CD14-positive monocyte (primary cell): ENCODE measurements at regions not wholly inside any gene's neighbourhood (a gene's known extent, or its start where the extent isn't known, plus 50 kb on each side); places are given as distances from the start of the nearest gene placed in this dataset.

Source experiments
- DNase-seq, 3 donors: peaks; one replicate each; pipeline ENCODE4 v3.0.0-alpha.2; 2011 to 2022
- H2AFZ ChIP-seq: 2 replicates; pipeline ENCODE4 v1.6.0; 2012; ENCODE audit warnings: mild to moderate bottlenecking, low read depth, low read length, inconsistent platforms; ENCODE audit not compliant: insufficient read depth, poor library complexity, severe bottlenecking
- H3K27ac ChIP-seq, 2 donors: 1 replicate in 1 of 2; 2 replicates in 1 of 2; pipeline ENCODE4 v1.5.1; 2012 to 2013; ENCODE audit warnings: low read length in 2 of 2, control low read depth in 1 of 2, inconsistent platforms in 1 of 2, low read depth in 1 of 2, mild to moderate bottlenecking in 1 of 2
- H3K27me3 ChIP-seq, 2 donors: one replicate each; pipeline versions ENCODE4 v1.6.0 to v1.6.1; 2011 to 2013; ENCODE audit warnings: low read length in 2 of 2; ENCODE audit not compliant: control insufficient read depth in 2 of 2, insufficient read depth in 2 of 2
- H3K36me3 ChIP-seq, 2 donors: replicated peaks in 1 of 2; 1 replicate in 1 of 2; 2 replicates in 1 of 2; pipeline versions ENCODE4 v1.5.1 to v1.6.1; 2012 to 2013; ENCODE audit warnings: low read length in 2 of 2, control low read depth in 1 of 2, inconsistent platforms in 1 of 2, mild to moderate bottlenecking in 1 of 2; ENCODE audit not compliant: insufficient read depth in 2 of 2, control insufficient read depth in 1 of 2
- H3K4me1 ChIP-seq, 2 donors: 1 replicate in 1 of 2; 2 replicates in 1 of 2; pipeline versions ENCODE4 v1.5.1 to v1.6.1; 2012 to 2013; ENCODE audit warnings: low read length in 2 of 2, control low read depth in 1 of 2, inconsistent platforms in 1 of 2, mild to moderate bottlenecking in 1 of 2, moderate library complexity in 1 of 2; ENCODE audit not compliant: insufficient read depth in 2 of 2, control insufficient read depth in 1 of 2
- H3K4me2 ChIP-seq: replicated peaks from 2 replicates; pipeline ENCODE3; 2012; ENCODE audit warnings: low read length, moderate library complexity, mild to moderate bottlenecking; ENCODE audit not compliant: poor library complexity, severe bottlenecking; ENCODE audit errors: extremely low read depth
- H3K4me3 ChIP-seq, 3 experiments: fragments of 200-600 bp in 1 of 3; sonication (generic) in 1 of 3; replicated peaks in 1 of 3; 1 replicate in 2 of 3; 2 replicates in 1 of 3; pipeline ENCODE4 v1.5.1; 2011 to 2013; ENCODE audit warnings: low read length in 3 of 3, mild to moderate bottlenecking in 3 of 3, control low read depth in 2 of 3, low read depth in 2 of 3, inconsistent platforms in 1 of 3, moderate library complexity in 1 of 3
- H3K79me2 ChIP-seq: 2 replicates; pipeline ENCODE4 v1.6.0; 2012; ENCODE audit warnings: mild to moderate bottlenecking, control low read depth, inconsistent platforms, low read length, moderate library complexity; ENCODE audit not compliant: insufficient read depth
- H3K9ac ChIP-seq: 2 replicates; pipeline ENCODE4 v1.6.0; 2017; ENCODE audit warnings: low read length, mild to moderate bottlenecking; ENCODE audit not compliant: insufficient read depth, poor library complexity, severe bottlenecking
- H3K9me3 ChIP-seq, 2 donors: replicated peaks in 1 of 2; 1 replicate in 1 of 2; 2 replicates in 1 of 2; pipeline versions ENCODE4 v1.5.1 to v1.6.1; 2012 to 2013; ENCODE audit warnings: low read length in 2 of 2, control low read depth in 1 of 2; ENCODE audit not compliant: control insufficient read depth in 1 of 2, insufficient read depth in 1 of 2
- H4K20me1 ChIP-seq: 2 replicates; pipeline ENCODE4 v1.6.0; 2012; ENCODE audit warnings: mild to moderate bottlenecking, low read length, control low read depth, moderate library complexity; ENCODE audit not compliant: insufficient read depth
- H3K27ac Mint-ChIP-seq, 7 donors: one replicate each; pipeline ENCODE4 v1.8.0; 2020; ENCODE audit warnings: mild to moderate bottlenecking in 7 of 7, mixed read lengths in 7 of 7, moderate library complexity in 6 of 7, inconsistent platforms in 2 of 7
- H3K27me3 Mint-ChIP-seq, 3 donors: one replicate each; pipeline ENCODE4 v1.8.0; 2021 to 2022; ENCODE audit warnings: low read depth in 3 of 3, mild to moderate bottlenecking in 3 of 3, mixed read lengths in 3 of 3, moderate library complexity in 3 of 3, inconsistent platforms in 1 of 3
- H3K36me3 Mint-ChIP-seq, 2 donors: one replicate each; pipeline ENCODE4 v1.8.0; 2020; ENCODE audit warnings: mixed read lengths in 2 of 2, inconsistent platforms in 1 of 2, mild to moderate bottlenecking in 1 of 2
- H3K4me1 Mint-ChIP-seq: one replicate; pipeline ENCODE4 v1.8.0; 2020; ENCODE audit warnings: mild to moderate bottlenecking, mixed read lengths
- H3K4me3 Mint-ChIP-seq, 2 donors: one replicate each; pipeline ENCODE4 v1.8.0; 2020; ENCODE audit warnings: mild to moderate bottlenecking in 2 of 2, mixed read lengths in 2 of 2, moderate library complexity in 1 of 2
- H3K9me3 Mint-ChIP-seq, 7 donors: one replicate each; pipeline ENCODE4 v1.8.0; 2020 to 2022; ENCODE audit warnings: mixed read lengths in 7 of 7, mild to moderate bottlenecking in 6 of 7, moderate library complexity in 6 of 7, inconsistent platforms in 2 of 7
- WGBS: methylation state at CpG from one replicate; pipeline ENCODE4 v1.1.5; 2013; ENCODE audit warnings: missing lambda C conversion rate; ENCODE audit not compliant: insufficient coverage; 5-methylcytosine and 5-hydroxymethylcytosine counted together
- intact Hi-C, 2 donors: fragments of 100-400 bp; cut with micrococcal nuclease; formaldehyde crosslinking; loops; one replicate each; pipeline versions ENCODE4 v1.15.0 to v1.15.1; 2023
- TF ChIP-seq, protein P1 (sequence below): fragments of 200-600 bp; IDR thresholded peaks from one replicate; pipeline ENCODE4 v1.8.0; 2022; ENCODE audit warnings: antibody characterized with exemption, mild to moderate bottlenecking

DNA sequence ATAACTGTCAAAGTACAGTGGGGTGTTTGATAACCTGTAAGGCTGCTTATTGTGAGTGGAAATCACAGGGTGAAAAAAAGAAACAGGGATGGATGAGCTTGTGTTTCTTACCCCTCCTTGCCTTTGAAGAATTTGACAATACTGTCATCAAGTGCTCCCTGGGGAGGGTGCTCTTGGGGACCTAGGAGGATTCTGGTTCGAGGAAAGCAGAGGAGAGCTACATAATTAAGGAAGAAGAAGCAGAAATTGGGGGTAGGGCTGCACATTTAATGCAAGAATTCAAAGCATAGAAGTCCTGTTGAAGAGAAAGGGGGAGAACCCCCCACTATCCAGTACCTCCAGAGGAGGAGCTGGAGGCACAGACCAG lies 208.1 kb upstream of the PHYHIPL start:
- Histone ChIP-seq H4K20me1 (no peaks in the 10 kb centered on the region), H3K79me2 (no peaks in the 10 kb centered on the region), H3K9me3 (no peaks in the 10 kb centered on the region), H3K9ac (no peak overlapping the region), H3K4me1 (no peaks in the 10 kb centered on the region), H3K27me3 (no peaks in the 10 kb centered on the region), H3K4me2 (no peak overlapping the region), H3K4me3 (no peak overlapping the region), H3K27ac (no peak overlapping the region), H2AFZ (no peak overlapping the region), H3K36me3 (no peaks in the 10 kb centered on the region)
- no peak overlapping the region for H3K27ac Mint-ChIP-seq
- no CpG with 5 or more reads among the region's 1 CpG for WGBS
- peaks cover 0 to 7% (median 6%) of the 10 kb centered on the region in 3 donors for H3K27me3 Mint-ChIP-seq
- peaks cover 0 to 2% (median 0%) of the 10 kb centered on the region in 7 donors for H3K9me3 Mint-ChIP-seq
- H3K4me1 Mint-ChIP-seq: no peaks in the 10 kb centered on the region
- TF ChIP-seq, protein P1, sequence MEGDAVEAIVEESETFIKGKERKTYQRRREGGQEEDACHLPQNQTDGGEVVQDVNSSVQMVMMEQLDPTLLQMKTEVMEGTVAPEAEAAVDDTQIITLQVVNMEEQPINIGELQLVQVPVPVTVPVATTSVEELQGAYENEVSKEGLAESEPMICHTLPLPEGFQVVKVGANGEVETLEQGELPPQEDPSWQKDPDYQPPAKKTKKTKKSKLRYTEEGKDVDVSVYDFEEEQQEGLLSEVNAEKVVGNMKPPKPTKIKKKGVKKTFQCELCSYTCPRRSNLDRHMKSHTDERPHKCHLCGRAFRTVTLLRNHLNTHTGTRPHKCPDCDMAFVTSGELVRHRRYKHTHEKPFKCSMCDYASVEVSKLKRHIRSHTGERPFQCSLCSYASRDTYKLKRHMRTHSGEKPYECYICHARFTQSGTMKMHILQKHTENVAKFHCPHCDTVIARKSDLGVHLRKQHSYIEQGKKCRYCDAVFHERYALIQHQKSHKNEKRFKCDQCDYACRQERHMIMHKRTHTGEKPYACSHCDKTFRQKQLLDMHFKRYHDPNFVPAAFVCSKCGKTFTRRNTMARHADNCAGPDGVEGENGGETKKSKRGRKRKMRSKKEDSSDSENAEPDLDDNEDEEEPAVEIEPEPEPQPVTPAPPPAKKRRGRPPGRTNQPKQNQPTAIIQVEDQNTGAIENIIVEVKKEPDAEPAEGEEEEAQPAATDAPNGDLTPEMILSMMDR: no peak
- no peak overlapping the region for H3K4me3 Mint-ChIP-seq
- DNase-seq: no peak
- H3K36me3 Mint-ChIP-seq: no peaks in the 10 kb centered on the region
- intact Hi-C loops: no loop called here

DNA sequence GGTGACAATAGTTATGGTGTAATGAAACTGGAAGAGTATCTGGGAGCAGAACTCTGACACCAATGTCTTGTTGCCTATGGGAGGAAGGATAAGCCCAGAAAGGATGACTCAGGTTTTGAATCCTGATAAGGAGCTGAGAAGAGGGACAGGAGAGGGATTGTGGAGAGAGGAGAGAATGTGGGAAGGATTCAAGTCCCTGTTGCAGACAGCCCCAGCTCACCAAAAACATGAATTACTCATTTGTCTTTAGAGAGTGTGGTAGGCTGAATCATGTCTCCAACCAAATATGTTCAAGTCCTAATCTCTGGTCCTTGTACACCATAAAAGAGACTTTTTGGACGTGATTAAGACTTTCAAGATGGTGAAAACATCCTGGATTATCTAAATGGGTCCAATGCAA lies 206.9 kb upstream of the PHYHIPL start:
- Histone ChIP-seq H3K9me3 (no peaks in the 10 kb centered on the region), H2AFZ (no peak overlapping the region), H3K27me3 (no peaks in the 10 kb centered on the region), H3K79me2 (no peaks in the 10 kb centered on the region), H3K4me2 (no peak overlapping the region), H3K9ac (no peak overlapping the region), H3K4me1 (no peaks in the 10 kb centered on the region), H4K20me1 (no peaks in the 10 kb centered on the region), H3K36me3 (no peaks in the 10 kb centered on the region), H3K27ac (no peak overlapping the region), H3K4me3 (no peak overlapping the region)
- Mint-ChIP-seq H3K27ac (no peak overlapping the region), H3K9me3 (peaks cover 0 to 2% (median 0%) of the 10 kb centered on the region in 7 donors), H3K36me3 (no peaks in the 10 kb centered on the region), H3K4me1 (no peaks in the 10 kb centered on the region), H3K27me3 (peaks cover 0 to 7% (median 6%) of the 10 kb centered on the region in 3 donors), H3K4me3 (no peak overlapping the region)
- intact Hi-C loops: no loop called here
- no peak for DNase-seq
- TF ChIP-seq, protein P1: no peak
- 67% methylated on average over 1 of the region's 1 CpG for WGBS
